ENCODE measurements at regions not wholly inside any gene's neighbourhood (a gene's known extent, or its start where the extent isn't known, plus 50 kb on each side); places are given as distances from the start of the nearest gene placed in this dataset.
"Not testable (repeated sequence)": the region's sequence is repeated elsewhere in the genome, so short reads cannot be mapped to it uniquely, and the experiment has no call there.

- Histone ChIP-seq H3K4me1 (no peaks in the 10 kb centered on the region), H3K27ac (no peak overlapping the region), H3K4me3 (no peak overlapping the region), H3K27me3 (no peaks in the 10 kb centered on the region), H3K9me3 (no peaks in the 10 kb centered on the region), H3K36me3 (no peaks in the 10 kb centered on the region)
- no peak for TF ChIP-seq CTCF (IDR thresholded peaks at IDR 0.05)
- FAIRE-seq (no peak), DNase-seq (no peak), ATAC-seq (no peak)
- intact Hi-C loops (cut with DNase I) = no loop called here
Measured at GRCh38 chr7:89826557-89826956, 327.7 kb upstream of the STEAP1 start.

GRCh38 chr7:89837515-89837914 is 316.8 kb upstream of the STEAP1 start:
- H3K4me1 ChIP-seq = no peaks in the 10 kb centered on the region
- H3K27ac ChIP-seq = no peak overlapping the region
- TF ChIP-seq CTCF (IDR thresholded peaks at IDR 0.05) = no peak
- H3K27me3 ChIP-seq = no peaks in the 10 kb centered on the region
- intact Hi-C loops (cut with DNase I) = no loop called here
- H3K4me3 ChIP-seq = no peak overlapping the region
- FAIRE-seq = no peak
- no peak for DNase-seq
- no peaks in the 10 kb centered on the region for H3K36me3 ChIP-seq
- H3K9me3 ChIP-seq = no peaks in the 10 kb centered on the region
- ATAC-seq = peak in 1 of 4 donors; percentile 38
- 9 to 13% methylated on average over 1 of the region's 1 CpG for WGBS, 2 donors

- no peaks in the 10 kb centered on the region for H3K9me3 ChIP-seq
- ATAC-seq (no peak), DNase-seq (no peak), FAIRE-seq (no peak)
- 50 to 64% methylated on average over 3 of the region's 3 CpGs for WGBS, 2 donors
- no peak overlapping the region for H3K27ac ChIP-seq
- intact Hi-C loops (cut with DNase I) = no loop called here
- no peaks in the 10 kb centered on the region for H3K27me3 ChIP-seq
- H3K4me3 ChIP-seq = no peak overlapping the region
- H3K36me3 ChIP-seq = no peaks in the 10 kb centered on the region
- TF ChIP-seq CTCF (IDR thresholded peaks at IDR 0.05) = no peak
- H3K4me1 ChIP-seq = no peaks in the 10 kb centered on the region
Measured at GRCh38 chr7:89839329-89839728, 314.9 kb upstream of the STEAP1 start.

- Histone ChIP-seq H3K9me3 (no peaks in the 10 kb centered on the region), H3K4me3 (no peak overlapping the region), H3K4me1 (no peaks in the 10 kb centered on the region), H3K27ac (no peak overlapping the region), H3K27me3 (no peaks in the 10 kb centered on the region), H3K36me3 (no peaks in the 10 kb centered on the region)
- 87% methylated on average over 2 of the region's 2 CpGs for WGBS, 2 donors
- FAIRE-seq (no peak), DNase-seq (no peak), ATAC-seq (no peak)
- no peak for TF ChIP-seq CTCF (IDR thresholded peaks at IDR 0.05)
- intact Hi-C loops (cut with DNase I) = no loop called here
Measured at GRCh38 chr7:89845952-89846351, 308.3 kb upstream of the STEAP1 start.

DNA sequence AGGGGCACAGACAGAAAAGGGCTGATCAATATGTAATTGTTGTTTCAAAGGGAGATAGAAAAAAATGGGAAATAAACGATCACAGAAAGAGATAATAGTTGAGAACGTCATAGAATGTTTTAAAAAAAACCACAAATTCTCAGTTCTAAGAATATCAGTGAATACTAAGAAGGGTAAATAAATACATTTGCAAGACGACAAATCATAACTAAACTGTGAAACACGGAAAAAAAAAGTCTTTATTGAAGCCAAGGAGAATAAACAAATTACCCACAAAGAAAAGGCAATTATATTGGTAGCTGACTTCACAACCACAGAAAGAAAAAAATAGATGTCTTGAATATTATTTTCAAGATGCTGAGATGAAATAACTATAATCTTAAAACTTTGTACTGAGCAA is 305.2 kb upstream of the STEAP1 start:
- H3K36me3 ChIP-seq = no peaks in the 10 kb centered on the region
- no peak for DNase-seq
- TF ChIP-seq CTCF (IDR thresholded peaks at IDR 0.05) = no peak
- H3K9me3 ChIP-seq = no peaks in the 10 kb centered on the region
- H3K27ac ChIP-seq = no peak overlapping the region
- H3K4me1 ChIP-seq = no peaks in the 10 kb centered on the region
- no peak for ATAC-seq
- intact Hi-C loops (cut with DNase I) = no loop called here
- 38 to 49% methylated on average over 4 of the region's 4 CpGs for WGBS, 2 donors
- H3K27me3 ChIP-seq = no peaks in the 10 kb centered on the region
- FAIRE-seq = no peak
- H3K4me3 ChIP-seq = no peak overlapping the region

DNA sequence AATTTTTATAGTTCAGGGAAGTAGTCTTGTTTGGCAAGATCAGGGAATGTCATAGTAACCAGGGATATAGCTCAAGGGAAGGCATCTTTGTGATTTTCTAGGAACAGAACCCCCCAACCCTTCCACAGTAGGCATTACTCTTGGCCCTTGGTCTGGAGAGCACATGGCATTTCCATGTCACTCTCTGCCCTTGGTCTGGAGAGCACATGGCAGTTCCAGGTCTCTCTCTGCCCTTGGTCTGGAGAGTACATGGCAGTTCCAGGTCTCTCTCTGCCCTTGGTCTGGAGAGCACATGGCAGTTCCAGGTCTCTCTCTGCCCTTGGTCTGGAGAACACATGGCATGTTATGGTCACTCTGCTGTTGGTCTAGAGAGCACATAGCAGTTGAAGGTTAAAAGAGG is 297.2 kb upstream of the STEAP1 start:
- ATAC-seq; H3K4me3 ChIP-seq; H3K27ac ChIP-seq; H3K27me3 ChIP-seq; H3K36me3 ChIP-seq; DNase-seq; intact Hi-C loops (cut with DNase I); H3K9me3 ChIP-seq; H3K4me1 ChIP-seq; FAIRE-seq: not testable (repeated sequence)
